KOPT-K1 (cell line): ENCODE measurements at regions not wholly inside any gene's neighbourhood (a gene's known extent, or its start where the extent isn't known, plus 50 kb on each side); places are given as distances from the start of the nearest gene placed in this dataset.
"Not testable (repeated sequence)": the region's sequence is repeated elsewhere in the genome, so short reads cannot be mapped to it uniquely, and the experiment has no call there.

Source experiments
- H3K27ac ChIP-seq: fragments of 200-600 bp; sonication (generic); 2 replicates; pipeline ENCODE4 v1.5.1; 2016; ENCODE audit warnings: antibody characterized with exemption, mild to moderate bottlenecking, low read depth, low read length; ENCODE audit not compliant: poor library complexity, severe bottlenecking
- H3K36me3 ChIP-seq: fragments of 200-600 bp; sonication (generic); 2 replicates; pipeline ENCODE4 v1.5.1; 2017; ENCODE audit warnings: antibody characterized with exemption, mild to moderate bottlenecking, low read length, moderate library complexity; ENCODE audit not compliant: insufficient read depth
- H3K9me3 ChIP-seq: fragments of 200-600 bp; sonication (generic); 2 replicates; pipeline ENCODE4 v1.5.1; 2017; ENCODE audit warnings: antibody characterized with exemption, low read length, mild to moderate bottlenecking; ENCODE audit not compliant: insufficient read depth, poor library complexity, severe bottlenecking

- no peaks in the 10 kb centered on the region for H3K36me3 ChIP-seq
- H3K27ac ChIP-seq = no peak overlapping the region
- no peaks in the 10 kb centered on the region for H3K9me3 ChIP-seq
Measured at GRCh38 chrX:124426288-124427169, 80.2 kb downstream of the SH2D1A start.

- Histone ChIP-seq H3K27ac (no peak overlapping the region), H3K36me3 (no peaks in the 10 kb centered on the region), H3K9me3 (no peaks in the 10 kb centered on the region)
Measured at GRCh38 chrX:124433186-124433585, 86.8 kb downstream of the SH2D1A start.

GRCh38 chrX:124435616-124436015, 89.3 kb downstream of the SH2D1A start:
- Histone ChIP-seq H3K9me3 (no peaks in the 10 kb centered on the region), H3K27ac (no peak overlapping the region), H3K36me3 (no peaks in the 10 kb centered on the region)

- Histone ChIP-seq H3K27ac (no peak overlapping the region), H3K36me3 (no peaks in the 10 kb centered on the region), H3K9me3 (no peaks in the 10 kb centered on the region)
Measured at GRCh38 chrX:124440695-124441094, 94.3 kb downstream of the SH2D1A start.

- Histone ChIP-seq H3K9me3 (no peaks in the 10 kb centered on the region), H3K36me3 (no peaks in the 10 kb centered on the region), H3K27ac (no peak overlapping the region)
Measured at GRCh38 chrX:124441971-124442590, 95.7 kb downstream of the SH2D1A start.

GRCh38 chrX:124455966-124456365, 109.6 kb downstream of the SH2D1A start:
- Histone ChIP-seq H3K36me3 (no peaks in the 10 kb centered on the region), H3K27ac (no peak overlapping the region), H3K9me3 (no peaks in the 10 kb centered on the region)

- H3K36me3 ChIP-seq, H3K27ac ChIP-seq, H3K9me3 ChIP-seq: not testable (repeated sequence)
Measured at GRCh38 chrX:124459851-124460250, 113.5 kb downstream of the SH2D1A start.

GRCh38 chrX:124462931-124463330, 116.6 kb downstream of the SH2D1A start:
- no peak overlapping the region for H3K27ac ChIP-seq
- no peaks in the 10 kb centered on the region for H3K36me3 ChIP-seq
- no peaks in the 10 kb centered on the region for H3K9me3 ChIP-seq

GRCh38 chrX:124467202-124467601, 120.8 kb downstream of the SH2D1A start:
- no peak overlapping the region for H3K27ac ChIP-seq

GRCh38 chrX:124475358-124475757, 129.0 kb downstream of the SH2D1A start:
- H3K27ac ChIP-seq = no peak overlapping the region
- no peaks in the 10 kb centered on the region for H3K36me3 ChIP-seq
- H3K9me3 ChIP-seq = no peaks in the 10 kb centered on the region

More at GRCh38 chrX:124467202-124467601, 120.8 kb downstream of the SH2D1A start:
- Histone ChIP-seq H3K9me3 (no peaks in the 10 kb centered on the region), H3K36me3 (no peaks in the 10 kb centered on the region)

- no peaks in the 10 kb centered on the region for H3K36me3 ChIP-seq
- H3K9me3 ChIP-seq = no peaks in the 10 kb centered on the region
- H3K27ac ChIP-seq = no peak overlapping the region
Measured at GRCh38 chrX:124476562-124476961, 130.2 kb downstream of the SH2D1A start.

GRCh38 chrX:124478046-124478445, 131.7 kb downstream of the SH2D1A start:
- no peaks in the 10 kb centered on the region for H3K9me3 ChIP-seq
- H3K27ac ChIP-seq = no peak overlapping the region
- H3K36me3 ChIP-seq = no peaks in the 10 kb centered on the region

GRCh38 chrX:124488412-124489161, 142.2 kb downstream of the SH2D1A start:
- Histone ChIP-seq H3K9me3 (no peaks in the 10 kb centered on the region), H3K36me3 (no peaks in the 10 kb centered on the region), H3K27ac (no peak overlapping the region)

- Histone ChIP-seq H3K27ac (no peak overlapping the region), H3K9me3 (no peaks in the 10 kb centered on the region), H3K36me3 (no peaks in the 10 kb centered on the region)
Measured at GRCh38 chrX:124493984-124494383, 147.6 kb downstream of the SH2D1A start.

- Histone ChIP-seq H3K36me3 (no peaks in the 10 kb centered on the region), H3K9me3 (no peaks in the 10 kb centered on the region), H3K27ac (no peak overlapping the region)
Measured at GRCh38 chrX:124497386-124497785, 151.0 kb downstream of the SH2D1A start.
